WI38 (cell line): ENCODE measurements at regions not wholly inside any gene's neighbourhood (a gene's known extent, or its start where the extent isn't known, plus 50 kb on each side); places are given as distances from the start of the nearest gene placed in this dataset.

Experiments used
- H3K4me3 ChIP-seq: 2 replicates; pipeline ENCODE4 v1.5.1; 2011; ENCODE audit warnings: low read depth, mild to moderate bottlenecking, control low read depth, low read length
- TF ChIP-seq, protein P1 (sequence below): IDR thresholded peaks from 2 replicates; pipeline ENCODE4 v1.5.1; 2012; ENCODE audit warnings: low read depth, mild to moderate bottlenecking, control low read depth, low read length

DNA sequence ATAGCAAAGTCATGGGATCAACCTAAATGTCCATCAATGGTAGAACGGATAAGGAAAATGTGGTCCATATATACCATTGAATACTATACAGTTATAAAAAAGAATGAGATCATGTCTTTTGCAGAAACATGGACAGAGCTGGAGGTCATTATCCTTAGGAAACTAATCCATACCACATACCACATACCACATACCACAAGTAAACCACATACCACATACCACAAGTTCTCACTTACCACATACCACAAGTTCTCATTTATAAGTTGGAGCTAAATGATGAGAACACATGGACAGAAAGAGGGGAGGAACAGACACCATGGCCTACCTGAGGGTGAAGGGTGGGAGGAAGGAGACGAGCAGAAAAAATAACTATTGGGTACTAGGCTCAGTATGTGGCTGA lies 154.6 kb upstream of the GHR start:
- TF ChIP-seq, protein P1, sequence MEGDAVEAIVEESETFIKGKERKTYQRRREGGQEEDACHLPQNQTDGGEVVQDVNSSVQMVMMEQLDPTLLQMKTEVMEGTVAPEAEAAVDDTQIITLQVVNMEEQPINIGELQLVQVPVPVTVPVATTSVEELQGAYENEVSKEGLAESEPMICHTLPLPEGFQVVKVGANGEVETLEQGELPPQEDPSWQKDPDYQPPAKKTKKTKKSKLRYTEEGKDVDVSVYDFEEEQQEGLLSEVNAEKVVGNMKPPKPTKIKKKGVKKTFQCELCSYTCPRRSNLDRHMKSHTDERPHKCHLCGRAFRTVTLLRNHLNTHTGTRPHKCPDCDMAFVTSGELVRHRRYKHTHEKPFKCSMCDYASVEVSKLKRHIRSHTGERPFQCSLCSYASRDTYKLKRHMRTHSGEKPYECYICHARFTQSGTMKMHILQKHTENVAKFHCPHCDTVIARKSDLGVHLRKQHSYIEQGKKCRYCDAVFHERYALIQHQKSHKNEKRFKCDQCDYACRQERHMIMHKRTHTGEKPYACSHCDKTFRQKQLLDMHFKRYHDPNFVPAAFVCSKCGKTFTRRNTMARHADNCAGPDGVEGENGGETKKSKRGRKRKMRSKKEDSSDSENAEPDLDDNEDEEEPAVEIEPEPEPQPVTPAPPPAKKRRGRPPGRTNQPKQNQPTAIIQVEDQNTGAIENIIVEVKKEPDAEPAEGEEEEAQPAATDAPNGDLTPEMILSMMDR = no peak
- H3K4me3 ChIP-seq = no peak overlapping the region

DNA sequence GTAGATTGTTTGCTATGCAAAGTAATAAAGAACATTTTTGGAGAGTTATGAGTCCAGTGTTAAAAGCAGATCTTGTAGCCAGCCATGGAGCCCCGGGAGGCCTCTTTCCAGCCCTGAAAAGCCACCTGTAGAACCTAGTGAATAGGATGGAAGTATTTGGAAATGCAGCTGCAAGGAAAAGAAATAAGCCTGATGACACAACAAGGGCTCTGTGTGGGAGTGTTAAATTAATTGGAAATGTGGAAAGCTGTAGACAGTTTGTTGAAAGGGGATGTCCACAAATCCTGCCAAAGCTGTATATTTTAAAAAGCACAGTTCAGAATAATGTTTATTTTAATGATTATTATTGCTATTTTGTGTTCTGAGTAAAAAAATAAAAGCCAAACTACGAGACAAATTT lies 152.5 kb upstream of the GHR start:
- TF ChIP-seq, protein P1 = no peak
- H3K4me3 ChIP-seq = no peak overlapping the region

DNA sequence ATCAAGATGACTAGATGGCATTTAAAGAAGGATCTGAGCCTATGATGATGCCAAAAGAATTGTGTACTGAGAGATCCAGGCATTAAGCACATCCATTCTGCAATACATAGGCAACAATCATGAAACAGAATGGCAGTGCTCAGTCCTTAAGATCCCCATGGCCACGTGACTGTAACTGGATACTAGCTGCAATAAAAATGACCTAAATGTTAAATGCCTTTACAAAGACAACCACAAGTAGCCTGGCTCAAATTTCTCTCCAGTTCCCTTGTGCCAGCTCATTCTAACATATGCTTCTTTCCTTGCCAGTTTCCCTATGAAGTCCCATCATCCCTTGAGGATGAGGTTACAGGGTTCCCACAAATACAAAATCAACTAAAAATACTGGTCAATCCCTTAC lies 148.3 kb upstream of the GHR start:
- TF ChIP-seq, protein P1 = no peak
- H3K4me3 ChIP-seq = no peak overlapping the region

DNA sequence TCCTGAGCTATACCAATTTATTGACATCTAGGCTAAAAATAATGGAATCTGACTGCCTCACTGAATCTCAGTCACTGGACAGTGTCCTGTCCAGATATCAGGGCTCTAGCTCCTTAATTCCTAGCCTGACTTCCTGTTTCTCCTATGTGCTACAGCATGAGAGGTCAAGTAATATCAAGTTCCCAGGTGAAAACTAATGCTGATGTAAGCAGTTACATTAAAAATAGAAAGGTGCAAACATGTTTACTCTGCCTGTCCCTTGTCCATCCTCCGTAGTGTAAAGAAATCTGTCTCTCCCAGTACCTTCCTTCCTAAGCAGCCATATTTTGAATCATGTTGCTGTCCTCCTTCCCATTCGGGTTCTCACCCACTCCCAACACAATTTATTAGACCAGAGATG lies 145.9 kb upstream of the GHR start:
- TF ChIP-seq, protein P1 = no peak
- no peak overlapping the region for H3K4me3 ChIP-seq

DNA sequence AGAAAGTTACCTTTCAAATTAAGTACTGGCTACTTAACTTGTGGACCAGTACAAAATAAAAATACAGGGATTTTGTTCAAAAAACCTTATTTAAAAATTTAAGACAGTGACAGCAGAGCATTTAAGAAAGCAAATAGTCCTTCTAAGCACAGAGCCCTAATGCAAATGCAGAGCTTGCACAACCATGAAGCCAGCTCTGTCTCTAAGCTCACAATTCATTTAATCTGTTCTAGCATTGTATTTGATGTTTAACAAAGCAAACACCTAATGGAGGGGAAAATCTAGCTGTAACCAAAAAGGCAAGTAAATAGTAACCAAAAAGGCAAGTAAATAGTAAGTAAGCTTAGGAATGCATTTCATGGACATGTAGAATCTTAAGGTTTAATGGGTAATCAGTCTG lies 138.7 kb upstream of the GHR start:
- TF ChIP-seq, protein P1 = no peak
- H3K4me3 ChIP-seq = no peak overlapping the region

DNA sequence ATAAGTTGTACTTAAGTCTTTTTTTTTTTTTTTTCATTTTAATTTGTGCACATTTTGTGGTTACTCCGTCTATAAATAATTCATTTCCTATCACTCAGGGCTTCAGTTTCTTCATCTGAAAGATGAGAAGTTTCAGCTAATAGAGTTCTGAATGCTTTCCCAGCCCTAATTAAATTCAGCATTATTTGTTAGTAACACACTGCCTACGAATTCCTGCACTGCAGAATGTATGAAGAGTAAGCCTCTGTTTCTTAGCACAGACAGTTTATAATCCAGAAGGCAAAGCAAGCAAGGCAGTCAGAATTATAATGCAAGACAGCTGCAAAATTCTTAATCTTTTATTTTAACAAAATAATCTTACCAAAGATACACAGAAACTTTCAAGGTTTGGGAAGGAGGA lies 138.0 kb upstream of the GHR start:
- H3K4me3 ChIP-seq = no peak overlapping the region
- TF ChIP-seq, protein P1 = no peak

DNA sequence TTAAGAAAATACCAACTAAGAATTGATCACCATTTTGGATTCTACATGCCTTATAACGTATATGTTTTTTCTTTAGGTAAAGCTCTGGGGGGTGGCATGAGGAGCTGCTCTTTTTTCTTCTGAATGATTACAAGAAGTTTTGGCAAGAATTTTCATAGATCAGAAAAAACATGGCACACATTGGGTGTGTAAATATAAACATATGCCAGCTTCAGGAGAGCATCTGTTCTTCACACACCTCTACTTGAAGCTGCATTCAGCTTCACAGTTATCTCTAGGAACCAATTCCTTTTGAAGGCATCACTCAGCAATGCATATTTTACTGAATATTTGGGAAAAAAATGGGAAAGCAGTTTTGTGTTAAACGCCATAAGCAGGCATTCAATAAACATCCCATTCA lies 122.7 kb upstream of the GHR start:
- H3K4me3 ChIP-seq = no peak overlapping the region
- TF ChIP-seq, protein P1 = no peak
